HepG2 (cell line): ENCODE measurements at regions not wholly inside any gene's neighbourhood (a gene's known extent, or its start where the extent isn't known, plus 50 kb on each side); places are given as distances from the start of the nearest gene placed in this dataset.

ENCODE experiments used
- ESRRA ChIP-seq: sonication (generic); formaldehyde crosslinking; IDR thresholded peaks from 2 replicates; pipeline ENCODE4 v1.5.1; 2020; ENCODE audit warnings: mild to moderate bottlenecking, low read depth, missing genetic modification reagents
- HOMEZ ChIP-seq: IDR thresholded peaks from 2 replicates; pipeline ENCODE4 v1.6.1; 2016; ENCODE audit warnings: low read depth
- RERE ChIP-seq: IDR thresholded peaks from 2 replicates; pipeline ENCODE4 v1.6.1; 2016; ENCODE audit warnings: low read depth, missing genetic modification reagents, missing compliant biosample characterization
- ZNF382 ChIP-seq: sonication (generic); formaldehyde crosslinking; IDR thresholded peaks from 2 replicates; pipeline ENCODE4 v1.5.0; 2020; ENCODE audit warnings: missing genetic modification reagents, mild to moderate bottlenecking, borderline replicate concordance
- ZNF629 ChIP-seq: sonication (generic); formaldehyde crosslinking; conservative IDR thresholded peaks from 2 replicates; pipeline ENCODE4 v1.5.0; 2020; ENCODE audit warnings: missing genetic modification reagents
- ZNF720 ChIP-seq: sonication (generic); formaldehyde crosslinking; IDR thresholded peaks from 2 replicates; pipeline ENCODE4 v1.4.0; 2020; ENCODE audit warnings: missing genetic modification reagents

- TF ChIP-seq RERE (CRISPR knock-in tag) = no peak
- TF ChIP-seq ZNF720 = no peak
- TF ChIP-seq ZNF382 (CRISPR knock-in tag) = no peak
- TF ChIP-seq ESRRA (CRISPR knock-in tag) = no peak
- TF ChIP-seq HOMEZ (CRISPR knock-in tag) = no peak
- TF ChIP-seq ZNF629 (CRISPR knock-in tag) = no peak
Observed at GRCh38 chr14:30440961-30441360, 118.0 kb upstream of the G2E3 start (continued).
